DMS114 treated with DMSO at 0.1 percent for 48 hours (cell line): ENCODE measurements at regions not wholly inside any gene's neighbourhood (a gene's known extent, or its start where the extent isn't known, plus 50 kb on each side); places are given as distances from the start of the nearest gene placed in this dataset.
A peak's percentile ranks its signal among the peaks of the same experiment; 100 is the strongest.
"Not testable (repeated sequence)": the region's sequence is repeated elsewhere in the genome, so short reads cannot be mapped to it uniquely, and the experiment has no call there.

Experiments
- DNase-seq: peaks from one replicate; lab custom pipeline; 2025; ENCODE audit not compliant: unreplicated experiment; lab: John Stamatoyannopoulos, UW

GRCh38 chr1:164369698-164370365, 189.2 kb upstream of the PBX1 start:
- no peak for DNase-seq

- DNase-seq: no peak
These were observed 178.1 kb upstream of the PBX1 start for GRCh38 chr1:164380893-164381292.

GRCh38 chr1:164382384-164382783, 176.6 kb upstream of the PBX1 start:
- DNase-seq: no peak

GRCh38 chr1:164384262-164384661, 174.7 kb upstream of the PBX1 start:
- DNase-seq: no peak

- no peak for DNase-seq
These were observed 141.8 kb upstream of the PBX1 start for GRCh38 chr1:164417016-164417704.

- DNase-seq: no peak
These were observed 135.8 kb upstream of the PBX1 start for GRCh38 chr1:164423136-164423535.

- DNase-seq: no peak
These were observed 125.7 kb upstream of the PBX1 start for GRCh38 chr1:164433141-164433817.

GRCh38 chr1:164433818-164434170, 125.2 kb upstream of the PBX1 start:
- DNase-seq: no peak

GRCh38 chr1:164440232-164440631, 118.8 kb upstream of the PBX1 start:
- peak; percentile 22 for DNase-seq

GRCh38 chr1:164443166-164443565, 115.8 kb upstream of the PBX1 start:
- DNase-seq: no peak

GRCh38 chr1:164443836-164444235, 115.1 kb upstream of the PBX1 start:
- DNase-seq: no peak

- no peak for DNase-seq
These were observed 113.0 kb upstream of the PBX1 start for GRCh38 chr1:164446020-164446419.

- no peak for DNase-seq
These were observed 106.4 kb upstream of the PBX1 start for GRCh38 chr1:164452549-164452948.

- no peak for DNase-seq
These were observed 102.7 kb upstream of the PBX1 start for GRCh38 chr1:164456272-164456671.

- DNase-seq: not testable (repeated sequence)
These were observed 99.8 kb upstream of the PBX1 start for GRCh38 chr1:164459176-164459575.

- DNase-seq: no peak
These were observed 93.0 kb upstream of the PBX1 start for GRCh38 chr1:164466001-164466421.

- DNase-seq: no peak
These were observed 92.6 kb upstream of the PBX1 start for GRCh38 chr1:164466429-164466828.

GRCh38 chr1:164470996-164471395, 88.0 kb upstream of the PBX1 start:
- DNase-seq: no peak

GRCh38 chr1:164472841-164473240, 86.1 kb upstream of the PBX1 start:
- DNase-seq: no peak

- DNase-seq: no peak
These were observed 85.4 kb upstream of the PBX1 start for GRCh38 chr1:164473544-164473943.

- no peak for DNase-seq
These were observed 83.2 kb upstream of the PBX1 start for GRCh38 chr1:164475834-164476233.

- DNase-seq: no peak
These were observed 81.6 kb upstream of the PBX1 start for GRCh38 chr1:164477343-164477742.
